ENCODE measurements at regions not wholly inside any gene's neighbourhood (a gene's known extent, or its start where the extent isn't known, plus 50 kb on each side); places are given as distances from the start of the nearest gene placed in this dataset.

DNA sequence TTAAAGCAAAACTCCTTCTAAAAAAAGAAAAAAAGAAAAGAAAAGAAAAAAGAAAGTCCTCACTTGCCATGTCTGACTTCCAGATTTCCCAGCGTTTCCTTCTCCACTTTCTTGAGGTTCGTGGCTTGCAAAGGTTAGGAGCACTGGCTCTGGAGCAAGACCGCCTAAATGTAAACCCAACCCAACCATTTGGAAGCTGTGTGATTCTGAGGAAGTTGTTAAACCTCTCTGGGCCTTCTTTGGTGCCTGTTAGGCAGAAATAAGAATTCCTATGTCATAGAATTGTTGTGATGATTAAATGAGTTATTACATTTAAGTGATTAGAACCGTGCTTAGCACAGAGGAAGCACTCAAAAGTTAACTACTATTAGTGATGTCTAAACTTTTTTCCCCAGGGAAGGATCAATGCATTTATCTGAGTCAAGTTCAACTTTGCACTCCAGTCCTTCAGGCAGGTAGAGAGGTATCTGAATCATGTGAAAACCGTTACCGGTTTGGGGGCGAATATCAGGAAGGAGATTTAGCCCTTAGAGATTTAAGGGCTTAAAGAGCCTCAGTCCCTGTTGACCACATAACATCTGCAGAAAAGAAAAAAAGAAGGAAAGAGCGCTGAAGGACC is 78.3 kb upstream of the HES1 start:
- no peak for TF ChIP-seq EZH2 (IDR thresholded peaks at IDR 0.05; ENCODE audit: borderline replicate concordance)
- TF ChIP-seq, protein P1, sequence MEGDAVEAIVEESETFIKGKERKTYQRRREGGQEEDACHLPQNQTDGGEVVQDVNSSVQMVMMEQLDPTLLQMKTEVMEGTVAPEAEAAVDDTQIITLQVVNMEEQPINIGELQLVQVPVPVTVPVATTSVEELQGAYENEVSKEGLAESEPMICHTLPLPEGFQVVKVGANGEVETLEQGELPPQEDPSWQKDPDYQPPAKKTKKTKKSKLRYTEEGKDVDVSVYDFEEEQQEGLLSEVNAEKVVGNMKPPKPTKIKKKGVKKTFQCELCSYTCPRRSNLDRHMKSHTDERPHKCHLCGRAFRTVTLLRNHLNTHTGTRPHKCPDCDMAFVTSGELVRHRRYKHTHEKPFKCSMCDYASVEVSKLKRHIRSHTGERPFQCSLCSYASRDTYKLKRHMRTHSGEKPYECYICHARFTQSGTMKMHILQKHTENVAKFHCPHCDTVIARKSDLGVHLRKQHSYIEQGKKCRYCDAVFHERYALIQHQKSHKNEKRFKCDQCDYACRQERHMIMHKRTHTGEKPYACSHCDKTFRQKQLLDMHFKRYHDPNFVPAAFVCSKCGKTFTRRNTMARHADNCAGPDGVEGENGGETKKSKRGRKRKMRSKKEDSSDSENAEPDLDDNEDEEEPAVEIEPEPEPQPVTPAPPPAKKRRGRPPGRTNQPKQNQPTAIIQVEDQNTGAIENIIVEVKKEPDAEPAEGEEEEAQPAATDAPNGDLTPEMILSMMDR (IDR thresholded peaks at IDR 0.05; ENCODE audit: poor library complexity), result no peak
- no peak for TF ChIP-seq EZH2phosphoT487 (IDR thresholded peaks at IDR 0.05; ENCODE audit: low read depth, severe bottlenecking, unreplicated experiment)

Data from hepatocyte (in vitro differentiated cells).